ENCODE measurements at regions not wholly inside any gene's neighbourhood (a gene's known extent, or its start where the extent isn't known, plus 50 kb on each side); places are given as distances from the start of the nearest gene placed in this dataset.

DNA sequence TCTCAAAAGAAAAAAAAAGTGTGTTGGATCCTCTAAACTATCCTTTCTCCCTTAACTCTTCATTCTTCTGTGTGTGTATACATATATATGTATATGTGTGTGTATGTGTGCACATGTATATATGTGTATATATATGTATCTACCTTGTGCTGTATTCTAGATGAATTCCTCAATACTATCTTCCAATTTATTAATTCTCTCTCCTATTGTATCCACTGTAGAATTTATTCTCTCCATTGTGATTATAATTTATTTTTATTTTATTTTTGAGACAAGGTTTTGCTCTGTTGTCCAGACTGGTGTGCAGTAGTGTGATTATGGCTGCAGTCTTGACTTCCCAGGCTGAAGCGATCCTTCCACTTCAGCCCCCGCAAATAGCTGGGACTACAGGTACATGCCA is 147.1 kb upstream of the ZNF618 start:
- Histone ChIP-seq H3K79me2 (ENCODE audit: control insufficient read depth, insufficient read depth, low read length) (no peaks in the 10 kb centered on the region), H3K27ac (ENCODE audit: control insufficient read depth, insufficient read depth, low read length) (no peak overlapping the region), H3K4me2 (ENCODE audit: control insufficient read depth, extremely low read depth, insufficient read depth, low read depth, low read length) (no peak overlapping the region), H3K9ac (ENCODE audit: control insufficient read depth, extremely low read depth, insufficient read depth, low read length) (no peak overlapping the region), H3K27me3 (ENCODE audit: control insufficient read depth, extremely low read depth, insufficient read depth, low read length) (peaks cover 7% of the 10 kb centered on the region), H4K20me1 (ENCODE audit: control insufficient read depth, extremely low read depth, insufficient read depth, low read length) (no peaks in the 10 kb centered on the region), H3K36me3 (ENCODE audit: control insufficient read depth in 2 of 2, extremely low read depth in 1 of 2, insufficient read depth in 2 of 2, low read length in 2 of 2) (no peaks in the 10 kb centered on the region), H3K4me3 (ENCODE audit: control insufficient read depth in 2 of 3, extremely low read depth in 1 of 3, insufficient read depth in 2 of 3, low read depth in 1 of 3, low read length in 3 of 3) (no peak overlapping the region), H3K9me1 (ENCODE audit: control insufficient read depth, extremely low read depth, insufficient read depth, low read length) (no peaks in the 10 kb centered on the region), H3K9me3 (ENCODE audit: control insufficient read depth, low read depth, low read length) (no peaks in the 10 kb centered on the region), H2AFZ (ENCODE audit: control insufficient read depth, low read length) (no peak overlapping the region), H3K4me1 (ENCODE audit: control insufficient read depth, extremely low read depth, insufficient read depth, low read length) (no peaks in the 10 kb centered on the region)
- FAIRE-seq (no peak), DNase-seq (ENCODE audit: low read depth, low spot score) (no peak)
- dilution Hi-C loops (cut with MboI; ENCODE audit: extremely low pct_ligation_motif_present, low sequenced_read_pairs), result no loop called here
- TF ChIP-seq, protein P1, sequence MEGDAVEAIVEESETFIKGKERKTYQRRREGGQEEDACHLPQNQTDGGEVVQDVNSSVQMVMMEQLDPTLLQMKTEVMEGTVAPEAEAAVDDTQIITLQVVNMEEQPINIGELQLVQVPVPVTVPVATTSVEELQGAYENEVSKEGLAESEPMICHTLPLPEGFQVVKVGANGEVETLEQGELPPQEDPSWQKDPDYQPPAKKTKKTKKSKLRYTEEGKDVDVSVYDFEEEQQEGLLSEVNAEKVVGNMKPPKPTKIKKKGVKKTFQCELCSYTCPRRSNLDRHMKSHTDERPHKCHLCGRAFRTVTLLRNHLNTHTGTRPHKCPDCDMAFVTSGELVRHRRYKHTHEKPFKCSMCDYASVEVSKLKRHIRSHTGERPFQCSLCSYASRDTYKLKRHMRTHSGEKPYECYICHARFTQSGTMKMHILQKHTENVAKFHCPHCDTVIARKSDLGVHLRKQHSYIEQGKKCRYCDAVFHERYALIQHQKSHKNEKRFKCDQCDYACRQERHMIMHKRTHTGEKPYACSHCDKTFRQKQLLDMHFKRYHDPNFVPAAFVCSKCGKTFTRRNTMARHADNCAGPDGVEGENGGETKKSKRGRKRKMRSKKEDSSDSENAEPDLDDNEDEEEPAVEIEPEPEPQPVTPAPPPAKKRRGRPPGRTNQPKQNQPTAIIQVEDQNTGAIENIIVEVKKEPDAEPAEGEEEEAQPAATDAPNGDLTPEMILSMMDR (optimal IDR thresholded peaks at IDR 0.05 in 1 of 3, IDR thresholded peaks at IDR 0.05 in 1 of 3, conservative IDR thresholded peaks at IDR 0.05 in 1 of 3; ENCODE audit: extremely low read depth in 1 of 3, insufficient read depth in 2 of 3, low read length in 3 of 3), result no peak
- no peak for TF ChIP-seq EZH2 (IDR thresholded peaks at IDR 0.05; ENCODE audit: low read length)

DNA sequence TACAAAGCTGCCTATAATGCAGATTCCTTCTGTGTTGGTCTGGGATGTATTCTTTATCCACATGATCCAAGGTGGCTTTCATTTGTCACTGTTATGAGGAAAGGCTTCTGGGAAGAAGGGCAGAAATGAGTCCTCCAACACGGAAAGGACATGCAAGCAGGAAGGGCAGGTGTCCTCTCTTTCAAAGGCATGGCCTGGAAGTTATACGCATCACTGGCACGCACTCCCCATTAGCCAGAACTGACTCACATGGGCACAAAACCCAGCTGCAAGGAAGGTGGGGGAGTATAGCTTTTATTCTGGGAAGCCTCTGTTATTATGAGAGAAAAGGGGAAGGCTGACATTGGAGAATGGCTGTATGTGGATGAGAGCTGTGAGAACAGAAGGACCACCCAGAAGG is 141.3 kb upstream of the ZNF618 start:
- H3K4me3 ChIP-seq (ENCODE audit: control insufficient read depth in 2 of 3, extremely low read depth in 1 of 3, insufficient read depth in 2 of 3, low read depth in 1 of 3, low read length in 3 of 3), result no peak overlapping the region
- H3K9me1 ChIP-seq (ENCODE audit: control insufficient read depth, extremely low read depth, insufficient read depth, low read length), result no peaks in the 10 kb centered on the region
- no peaks in the 10 kb centered on the region for H3K36me3 ChIP-seq (ENCODE audit: control insufficient read depth in 2 of 2, extremely low read depth in 1 of 2, insufficient read depth in 2 of 2, low read length in 2 of 2)
- dilution Hi-C loops (cut with MboI; ENCODE audit: extremely low pct_ligation_motif_present, low sequenced_read_pairs), result no loop called here
- H3K9ac ChIP-seq (ENCODE audit: control insufficient read depth, extremely low read depth, insufficient read depth, low read length), result no peak overlapping the region
- no peaks in the 10 kb centered on the region for H3K4me1 ChIP-seq (ENCODE audit: control insufficient read depth, extremely low read depth, insufficient read depth, low read length)
- TF ChIP-seq, protein P1 (optimal IDR thresholded peaks at IDR 0.05 in 1 of 3, IDR thresholded peaks at IDR 0.05 in 1 of 3, conservative IDR thresholded peaks at IDR 0.05 in 1 of 3; ENCODE audit: extremely low read depth in 1 of 3, insufficient read depth in 2 of 3, low read length in 3 of 3), result no peak
- TF ChIP-seq EZH2 (IDR thresholded peaks at IDR 0.05; ENCODE audit: low read length), result no peak
- H3K79me2 ChIP-seq (ENCODE audit: control insufficient read depth, insufficient read depth, low read length), result no peaks in the 10 kb centered on the region
- H4K20me1 ChIP-seq (ENCODE audit: control insufficient read depth, extremely low read depth, insufficient read depth, low read length), result no peaks in the 10 kb centered on the region
- no peak overlapping the region for H2AFZ ChIP-seq (ENCODE audit: control insufficient read depth, low read length)
- no peak for DNase-seq (ENCODE audit: low read depth, low spot score)
- no peak overlapping the region for H3K27ac ChIP-seq (ENCODE audit: control insufficient read depth, insufficient read depth, low read length)
- H3K27me3 ChIP-seq (ENCODE audit: control insufficient read depth, extremely low read depth, insufficient read depth, low read length), result peaks cover 7% of the 10 kb centered on the region
- H3K4me2 ChIP-seq (ENCODE audit: control insufficient read depth, extremely low read depth, insufficient read depth, low read depth, low read length), result no peak overlapping the region
- H3K9me3 ChIP-seq (ENCODE audit: control insufficient read depth, low read depth, low read length), result no peaks in the 10 kb centered on the region
- no peak for FAIRE-seq

All from keratinocyte (primary cell).